ENCODE measurements at regions not wholly inside any gene's neighbourhood (a gene's known extent, or its start where the extent isn't known, plus 50 kb on each side); places are given as distances from the start of the nearest gene placed in this dataset.
A peak's percentile ranks its signal among the peaks of the same experiment; 100 is the strongest.

GRCh38 chr12:102757882-102758226, 159.2 kb downstream of the PAH start:
- Histone ChIP-seq H3K27ac (ENCODE audit: low read depth in 1 of 2, low read length in 2 of 2) (no peak overlapping the region), H3K27me3 (ENCODE audit: control insufficient read depth in 1 of 2, insufficient read depth in 2 of 2, low read length in 1 of 2) (no peaks in the 10 kb centered on the region), H3K36me3 (ENCODE audit: control insufficient read depth in 1 of 2, insufficient read depth in 2 of 2, low read length in 1 of 2) (no peaks in the 10 kb centered on the region), H3K9me3 (ENCODE audit: control insufficient read depth, low read length) (no peaks in the 10 kb centered on the region), H3K4me3 (ENCODE audit: low read length in 2 of 2) (no peak overlapping the region), H3K4me1 (ENCODE audit: control insufficient read depth in 1 of 2, insufficient read depth in 2 of 2, low read length in 2 of 2) (no peaks in the 10 kb centered on the region)
- DNase-seq (no peak), ATAC-seq (ENCODE audit: low FRiP score) (peak; percentile 36)
- 75 to 89% methylated on average over 1 of the region's 1 CpG for WGBS, 2 donors
- intact Hi-C loops (cut with DNase I), result no loop called here

- Histone ChIP-seq H3K9me3 (ENCODE audit: control insufficient read depth, low read length) (no peaks in the 10 kb centered on the region), H3K4me1 (ENCODE audit: control insufficient read depth in 1 of 2, insufficient read depth in 2 of 2, low read length in 2 of 2) (no peaks in the 10 kb centered on the region), H3K36me3 (ENCODE audit: control insufficient read depth in 1 of 2, insufficient read depth in 2 of 2, low read length in 1 of 2) (no peaks in the 10 kb centered on the region), H3K4me3 (ENCODE audit: low read length in 2 of 2) (no peak overlapping the region), H3K27me3 (ENCODE audit: control insufficient read depth in 1 of 2, insufficient read depth in 2 of 2, low read length in 1 of 2) (no peaks in the 10 kb centered on the region), H3K27ac (ENCODE audit: low read depth in 1 of 2, low read length in 2 of 2) (no peak overlapping the region)
- ATAC-seq (ENCODE audit: low FRiP score) (peak; percentile 51), DNase-seq (peak; percentile 78 to 87)
- WGBS, 2 donors, result 36 to 45% methylated on average over 8 of the region's 8 CpGs
- intact Hi-C loops (cut with DNase I), result no loop called here
Measured at GRCh38 chr12:102757154-102757881, 159.7 kb downstream of the PAH start.

- intact Hi-C loops (cut with DNase I), result no loop called here
- ATAC-seq (ENCODE audit: low FRiP score) (peak; percentile 61), DNase-seq (peak; percentile 54 to 75)
- WGBS, 2 donors, result 27 to 28% methylated on average over 3 of the region's 3 CpGs
- no peak overlapping the region for H3K4me3 ChIP-seq (ENCODE audit: low read length in 2 of 2)
- H3K27me3 ChIP-seq (ENCODE audit: control insufficient read depth in 1 of 2, insufficient read depth in 2 of 2, low read length in 1 of 2), result no peaks in the 10 kb centered on the region
- no peaks in the 10 kb centered on the region for H3K36me3 ChIP-seq (ENCODE audit: control insufficient read depth in 1 of 2, insufficient read depth in 2 of 2, low read length in 1 of 2)
- H3K9me3 ChIP-seq (ENCODE audit: control insufficient read depth, low read length), result no peaks in the 10 kb centered on the region
- H3K4me1 ChIP-seq (ENCODE audit: control insufficient read depth in 1 of 2, insufficient read depth in 2 of 2, low read length in 2 of 2), result no peaks in the 10 kb centered on the region
- H3K27ac ChIP-seq (ENCODE audit: low read depth in 1 of 2, low read length in 2 of 2), result no peak overlapping the region
Measured at GRCh38 chr12:102756530-102756929, 160.5 kb downstream of the PAH start.

- intact Hi-C loops (cut with DNase I), result no loop called here
- WGBS, 2 donors, result 92 to 93% methylated on average over 3 of the region's 3 CpGs
- Histone ChIP-seq H3K9me3 (ENCODE audit: control insufficient read depth, low read length) (no peaks in the 10 kb centered on the region), H3K4me1 (ENCODE audit: control insufficient read depth in 1 of 2, insufficient read depth in 2 of 2, low read length in 2 of 2) (no peaks in the 10 kb centered on the region), H3K36me3 (ENCODE audit: control insufficient read depth in 1 of 2, insufficient read depth in 2 of 2, low read length in 1 of 2) (no peaks in the 10 kb centered on the region), H3K4me3 (ENCODE audit: low read length in 2 of 2) (no peak overlapping the region), H3K27ac (ENCODE audit: low read depth in 1 of 2, low read length in 2 of 2) (no peak overlapping the region), H3K27me3 (ENCODE audit: control insufficient read depth in 1 of 2, insufficient read depth in 2 of 2, low read length in 1 of 2) (no peaks in the 10 kb centered on the region)
- ATAC-seq (ENCODE audit: low FRiP score) (peak; percentile 20), DNase-seq (no peak)
Measured at GRCh38 chr12:102755266-102755665, 161.8 kb downstream of the PAH start.

- ATAC-seq (ENCODE audit: low FRiP score), result peak; percentile 76
- intact Hi-C loops (cut with DNase I), result no loop called here
- no peak overlapping the region for H3K4me3 ChIP-seq (ENCODE audit: low read length in 2 of 2)
- WGBS, 2 donors, result 57 to 61% methylated on average over 2 of the region's 2 CpGs
- no peak overlapping the region for H3K27ac ChIP-seq (ENCODE audit: low read depth in 1 of 2, low read length in 2 of 2)
- H3K9me3 ChIP-seq (ENCODE audit: control insufficient read depth, low read length), result no peaks in the 10 kb centered on the region
- H3K36me3 ChIP-seq (ENCODE audit: control insufficient read depth in 1 of 2, insufficient read depth in 2 of 2, low read length in 1 of 2), result no peaks in the 10 kb centered on the region
- H3K4me1 ChIP-seq (ENCODE audit: control insufficient read depth in 1 of 2, insufficient read depth in 2 of 2, low read length in 2 of 2), result no peaks in the 10 kb centered on the region
- no peaks in the 10 kb centered on the region for H3K27me3 ChIP-seq (ENCODE audit: control insufficient read depth in 1 of 2, insufficient read depth in 2 of 2, low read length in 1 of 2)
- DNase-seq, result no peak
Measured at GRCh38 chr12:102753802-102754201, 163.2 kb downstream of the PAH start.

- no peak overlapping the region for H3K27ac ChIP-seq (ENCODE audit: low read depth in 1 of 2, low read length in 2 of 2)
- WGBS, 2 donors, result 89 to 91% methylated on average over 3 of the region's 3 CpGs
- no peaks in the 10 kb centered on the region for H3K4me1 ChIP-seq (ENCODE audit: control insufficient read depth in 1 of 2, insufficient read depth in 2 of 2, low read length in 2 of 2)
- no peaks in the 10 kb centered on the region for H3K36me3 ChIP-seq (ENCODE audit: control insufficient read depth in 1 of 2, insufficient read depth in 2 of 2, low read length in 1 of 2)
- intact Hi-C loops (cut with DNase I), result no loop called here
- H3K27me3 ChIP-seq (ENCODE audit: control insufficient read depth in 1 of 2, insufficient read depth in 2 of 2, low read length in 1 of 2), result no peaks in the 10 kb centered on the region
- ATAC-seq (ENCODE audit: low FRiP score) (no peak), DNase-seq (no peak)
- H3K9me3 ChIP-seq (ENCODE audit: control insufficient read depth, low read length), result peaks cover 5% of the 10 kb centered on the region
- no peak overlapping the region for H3K4me3 ChIP-seq (ENCODE audit: low read length in 2 of 2)
Measured at GRCh38 chr12:102748704-102749103, 168.3 kb downstream of the PAH start.

GRCh38 chr12:102746963-102747362, 170.1 kb downstream of the PAH start:
- H3K4me1 ChIP-seq (ENCODE audit: control insufficient read depth in 1 of 2, insufficient read depth in 2 of 2, low read length in 2 of 2), result no peaks in the 10 kb centered on the region
- ATAC-seq (ENCODE audit: low FRiP score) (no peak), DNase-seq (no peak)
- WGBS, 2 donors, result 42 to 45% methylated on average over 4 of the region's 4 CpGs
- no peak overlapping the region for H3K27ac ChIP-seq (ENCODE audit: low read depth in 1 of 2, low read length in 2 of 2)
- H3K27me3 ChIP-seq (ENCODE audit: control insufficient read depth in 1 of 2, insufficient read depth in 2 of 2, low read length in 1 of 2), result no peaks in the 10 kb centered on the region
- H3K36me3 ChIP-seq (ENCODE audit: control insufficient read depth in 1 of 2, insufficient read depth in 2 of 2, low read length in 1 of 2), result no peaks in the 10 kb centered on the region
- no peak overlapping the region for H3K4me3 ChIP-seq (ENCODE audit: low read length in 2 of 2)
- intact Hi-C loops (cut with DNase I), result no loop called here
- peaks cover 5% of the 10 kb centered on the region for H3K9me3 ChIP-seq (ENCODE audit: control insufficient read depth, low read length)

GRCh38 chr12:102745971-102746600, 171.0 kb downstream of the PAH start:
- Histone ChIP-seq H3K9me3 (ENCODE audit: control insufficient read depth, low read length) (peaks cover 5% of the 10 kb centered on the region), H3K27me3 (ENCODE audit: control insufficient read depth in 1 of 2, insufficient read depth in 2 of 2, low read length in 1 of 2) (no peaks in the 10 kb centered on the region), H3K27ac (ENCODE audit: low read depth in 1 of 2, low read length in 2 of 2) (no peak overlapping the region), H3K4me3 (ENCODE audit: low read length in 2 of 2) (no peak overlapping the region), H3K36me3 (ENCODE audit: control insufficient read depth in 1 of 2, insufficient read depth in 2 of 2, low read length in 1 of 2) (no peaks in the 10 kb centered on the region), H3K4me1 (ENCODE audit: control insufficient read depth in 1 of 2, insufficient read depth in 2 of 2, low read length in 2 of 2) (no peaks in the 10 kb centered on the region)
- DNase-seq (no peak), ATAC-seq (ENCODE audit: low FRiP score) (peak; percentile 81)
- 74 to 82% methylated on average over 8 of the region's 8 CpGs for WGBS, 2 donors
- intact Hi-C loops (cut with DNase I), result no loop called here

GRCh38 chr12:102741196-102741595, 175.8 kb downstream of the PAH start:
- Histone ChIP-seq H3K9me3 (ENCODE audit: control insufficient read depth, low read length) (peaks cover 1% of the 10 kb centered on the region), H3K4me1 (ENCODE audit: control insufficient read depth in 1 of 2, insufficient read depth in 2 of 2, low read length in 2 of 2) (no peaks in the 10 kb centered on the region), H3K36me3 (ENCODE audit: control insufficient read depth in 1 of 2, insufficient read depth in 2 of 2, low read length in 1 of 2) (no peaks in the 10 kb centered on the region), H3K27ac (ENCODE audit: low read depth in 1 of 2, low read length in 2 of 2) (no peak overlapping the region), H3K4me3 (ENCODE audit: low read length in 2 of 2) (no peak overlapping the region), H3K27me3 (ENCODE audit: control insufficient read depth in 1 of 2, insufficient read depth in 2 of 2, low read length in 1 of 2) (no peaks in the 10 kb centered on the region)
- 65 to 80% methylated on average over 3 of the region's 3 CpGs for WGBS, 2 donors
- DNase-seq (no peak), ATAC-seq (ENCODE audit: low FRiP score) (no peak)
- intact Hi-C loops (cut with DNase I), result no loop called here
